WTC11 (cell line): ENCODE measurements at regions not wholly inside any gene's neighbourhood (a gene's known extent, or its start where the extent isn't known, plus 50 kb on each side); places are given as distances from the start of the nearest gene placed in this dataset.

Experiments
- ATAC-seq: fragments of 200-7000 bp; cut with Tn5 transposase; 2 replicates; pipeline ENCODE4 v1.10.0; 2021; ENCODE audit warnings: mild to moderate bottlenecking, moderate library complexity
- CTCF ChIA-PET: fragments of 300-600 bp; sonication (Branson Sonifier 250); formaldehyde crosslinking; loops from one replicate; lab custom pipeline; 2021; ENCODE audit warnings: antibody characterized with exemption; lab: Charles Lee
- POLR2A ChIA-PET: fragments of 350-600 bp; sonication (Branson Sonifier 250); formaldehyde crosslinking; loops from one replicate; lab custom pipeline; 2021; ENCODE audit warnings: antibody characterized with exemption; lab: Charles Lee
- DNase-seq: peaks from one replicate; pipeline ENCODE4 v3.0.0; 2021; ENCODE audit warnings: low spot score
- H3K27ac Mint-ChIP-seq: 2 replicates; pipeline ENCODE4 v1.8.0; 2021; ENCODE audit warnings: mixed read lengths
- H3K27me3 Mint-ChIP-seq: 2 replicates; pipeline ENCODE4 v1.8.0; 2021; ENCODE audit warnings: low read depth, mild to moderate bottlenecking, moderate library complexity, mixed read lengths
- H3K36me3 Mint-ChIP-seq: 2 replicates; pipeline ENCODE4 v1.8.0; 2021; ENCODE audit warnings: mixed read lengths
- H3K4me1 Mint-ChIP-seq: 2 replicates; pipeline ENCODE4 v1.8.0; 2022; ENCODE audit warnings: mixed read lengths
- H3K4me3 Mint-ChIP-seq: 2 replicates; pipeline ENCODE4 v1.8.0; 2021; ENCODE audit warnings: mild to moderate bottlenecking, moderate library complexity, mixed read lengths
- H3K9me3 Mint-ChIP-seq: 2 replicates; pipeline ENCODE4 v1.8.0; 2021; ENCODE audit warnings: mixed read lengths
- ARID4B ChIP-seq: sonication (generic); formaldehyde crosslinking; IDR thresholded peaks from 2 replicates; pipeline ENCODE4 v1.8.0; 2023; ENCODE audit warnings: missing genetic modification reagents, mild to moderate bottlenecking, borderline replicate concordance
- ATF2 ChIP-seq: sonication (generic); formaldehyde crosslinking; IDR thresholded peaks from 2 replicates; pipeline ENCODE4 v1.8.1; 2022; ENCODE audit warnings: low read depth, missing genetic modification reagents, borderline replicate concordance
- ATF3 ChIP-seq: sonication (generic); formaldehyde crosslinking; conservative IDR thresholded peaks from 2 replicates; pipeline ENCODE4 v1.8.1; 2022; ENCODE audit warnings: mild to moderate bottlenecking, missing genetic modification reagents
- CREB1 ChIP-seq: sonication (generic); formaldehyde crosslinking; IDR thresholded peaks from 2 replicates; pipeline ENCODE4 v1.8.0; 2023; ENCODE audit warnings: mild to moderate bottlenecking, missing genetic modification reagents
- ELF4 ChIP-seq: sonication (generic); formaldehyde crosslinking; IDR thresholded peaks from 2 replicates; pipeline ENCODE4 v1.8.1; 2022; ENCODE audit warnings: low read depth, mild to moderate bottlenecking, moderate library complexity, missing genetic modification reagents
- ESRRA ChIP-seq: sonication (generic); formaldehyde crosslinking; IDR thresholded peaks from 2 replicates; pipeline ENCODE4 v1.8.1; 2022; ENCODE audit warnings: mild to moderate bottlenecking, missing genetic modification reagents, borderline replicate concordance
- JUN ChIP-seq: sonication (generic); formaldehyde crosslinking; IDR thresholded peaks from 2 replicates; pipeline ENCODE4 v1.8.0; 2023; ENCODE audit warnings: mild to moderate bottlenecking, missing genetic modification reagents
- MAX ChIP-seq: sonication (generic); formaldehyde crosslinking; IDR thresholded peaks from 2 replicates; pipeline ENCODE4 v1.8.0; 2022; ENCODE audit warnings: mild to moderate bottlenecking, missing genetic modification reagents
- MLX ChIP-seq: sonication (generic); formaldehyde crosslinking; IDR thresholded peaks from 2 replicates; pipeline ENCODE4 v1.8.1; 2023; ENCODE audit warnings: mild to moderate bottlenecking, missing genetic modification reagents, moderate library complexity
- PRDM15 ChIP-seq: sonication (generic); formaldehyde crosslinking; IDR thresholded peaks from 2 replicates; pipeline ENCODE4 v1.8.0; 2022; ENCODE audit warnings: missing genetic modification reagents
- RORB ChIP-seq: fragments of 250-450 bp; sonication (Bioruptor Pico); IDR thresholded peaks from 2 replicates; pipeline ENCODE4 v1.9.0; 2021; ENCODE audit warnings: mild to moderate bottlenecking
- TCF7 ChIP-seq: sonication (generic); formaldehyde crosslinking; IDR thresholded peaks from 2 replicates; pipeline ENCODE4 v1.8.0; 2022; ENCODE audit warnings: mild to moderate bottlenecking, low read depth, missing genetic modification reagents, moderate library complexity
- TP53 ChIP-seq: sonication (generic); formaldehyde crosslinking; IDR thresholded peaks from 2 replicates; pipeline ENCODE4 v1.8.1; 2023; ENCODE audit warnings: mild to moderate bottlenecking, missing genetic modification reagents
- ZBTB21 ChIP-seq: sonication (generic); formaldehyde crosslinking; IDR thresholded peaks from 2 replicates; pipeline ENCODE4 v1.8.1; 2023; ENCODE audit warnings: mild to moderate bottlenecking, missing genetic modification reagents, borderline replicate concordance
- ZMAT4 ChIP-seq: fragments of 250-450 bp; sonication (Bioruptor Pico); IDR thresholded peaks from 2 replicates; pipeline ENCODE4 v1.9.0; 2021; ENCODE audit warnings: mild to moderate bottlenecking
- ZNF232 ChIP-seq: sonication (generic); formaldehyde crosslinking; IDR thresholded peaks from 2 replicates; pipeline ENCODE4 v1.8.0; 2022; ENCODE audit warnings: mild to moderate bottlenecking, missing genetic modification reagents

GRCh38 chrX:9351126-9351525 is 113.7 kb upstream of the TBL1X start:
- Mint-ChIP-seq H3K9me3 (no peaks in the 10 kb centered on the region), H3K36me3 (no peaks in the 10 kb centered on the region), H3K4me1 (peaks cover 16% of the 10 kb centered on the region), H3K4me3 (no peak overlapping the region), H3K27me3 (no peaks in the 10 kb centered on the region), H3K27ac (no peak overlapping the region)
- ATAC-seq (no peak), DNase-seq (no peak)
- TF ChIP-seq JUN (CRISPR knock-in tag) (no peak), ARID4B (CRISPR knock-in tag) (no peak), ZNF232 (CRISPR knock-in tag) (no peak), ATF2 (no peak), ATF3 (CRISPR knock-in tag) (no peak), ZBTB21 (CRISPR knock-in tag) (no peak), ESRRA (CRISPR knock-in tag) (no peak), RORB (CRISPR knock-in tag) (no peak), ZMAT4 (no peak), PRDM15 (CRISPR knock-in tag) (no peak), CREB1 (no peak), MLX (CRISPR knock-in tag) (no peak), TP53 (no peak), TCF7 (CRISPR knock-in tag) (no peak), ELF4 (CRISPR knock-in tag) (no peak), MAX (CRISPR knock-in tag) (no peak)
- ChIA-PET CTCF (interaction anchor here (0.7 kb wide), 1 partner anchor 42 kb away, joined by 3 read pairs; no protein-coding TSS in a partner anchor), POLR2A (no interaction called here)
